Caco-2 (cell line): ENCODE measurements at regions not wholly inside any gene's neighbourhood (a gene's known extent, or its start where the extent isn't known, plus 50 kb on each side); places are given as distances from the start of the nearest gene placed in this dataset.

ENCODE experiments used
- BruUV-seq: library from RNA; stranded (reverse); fragments of 400-500 nt; replicated peaks from 2 replicates; lab custom pipeline; 2021; lab: Mats Ljungman, UMichigan
- CTCF ChIA-PET: fragments of 300-600 bp; sonication (Branson Sonifier 250); formaldehyde crosslinking; loops from one replicate; lab custom pipeline; 2022; ENCODE audit warnings: antibody characterized with exemption; lab: Charles Lee
- POLR2A ChIA-PET: fragments of 300-600 bp; sonication (Branson Sonifier 250); formaldehyde crosslinking; loops from one replicate; lab custom pipeline; 2022; ENCODE audit warnings: antibody characterized with exemption; lab: Charles Lee
- DNase-seq, 2 experiments: peaks; one replicate each; pipeline versions ENCODE4 v3.0.0 to v3.0.0-alpha.2; 2020 to 2022
- H3K27me3 ChIP-seq: replicated peaks from 2 replicates; pipeline ENCODE4 v1.6.0; 2011; ENCODE audit warnings: low read length; ENCODE audit not compliant: control insufficient read depth, insufficient read depth
- H3K36me3 ChIP-seq: 2 replicates; pipeline ENCODE4 v1.5.1; 2011; ENCODE audit warnings: low read length; ENCODE audit not compliant: control insufficient read depth, insufficient read depth
- H3K4me1 ChIP-seq: fragments of 250-450 bp; sonication (Bioruptor Pico); 2 replicates; pipeline ENCODE4 v1.5.1; 2020; ENCODE audit warnings: mild to moderate bottlenecking
- H3K4me3 ChIP-seq: 2 replicates; pipeline ENCODE4 v1.5.1; 2011; ENCODE audit warnings: low read depth, mild to moderate bottlenecking, control low read depth, low read length
- H3K9me3 ChIP-seq: fragments of 250-450 bp; sonication (Bioruptor Pico); 2 replicates; pipeline ENCODE4 v1.5.1; 2020; ENCODE audit warnings: mild to moderate bottlenecking, moderate library complexity
- H3K27ac Mint-ChIP-seq: one replicate; pipeline ENCODE4 v1.8.0; 2022; ENCODE audit warnings: mixed read lengths; ENCODE audit not compliant: unreplicated experiment
- H3K27me3 Mint-ChIP-seq: one replicate; pipeline ENCODE4 v1.8.0; 2022; ENCODE audit warnings: mixed read lengths; ENCODE audit not compliant: insufficient read depth, unreplicated experiment
- H3K36me3 Mint-ChIP-seq: one replicate; pipeline ENCODE4 v1.8.0; 2022; ENCODE audit warnings: mild to moderate bottlenecking, mixed read lengths; ENCODE audit not compliant: insufficient read depth, unreplicated experiment
- H3K4me1 Mint-ChIP-seq: one replicate; pipeline ENCODE4 v1.8.0; 2022; ENCODE audit warnings: low read depth, mixed read lengths; ENCODE audit not compliant: unreplicated experiment
- H3K4me3 Mint-ChIP-seq: one replicate; pipeline ENCODE4 v1.8.0; 2022; ENCODE audit warnings: mild to moderate bottlenecking, moderate library complexity, mixed read lengths; ENCODE audit not compliant: unreplicated experiment
- H3K9me3 Mint-ChIP-seq: one replicate; pipeline ENCODE4 v1.8.0; 2022; ENCODE audit warnings: mixed read lengths; ENCODE audit not compliant: unreplicated experiment
- intact Hi-C: fragments of 100-400 bp; cut with micrococcal nuclease; formaldehyde crosslinking; loops from one replicate; pipeline ENCODE4 v1.10.0; 2022; ENCODE audit not compliant: unreplicated experiment
- TF ChIP-seq, protein P1 (sequence below), 2 experiments: fragments of 200-600 bp in 1 of 2; IDR thresholded peaks; 1 replicate in 1 of 2; 2 replicates in 1 of 2; pipeline versions ENCODE4 v1.5.1 to v1.8.0; 2011 to 2022; ENCODE audit warnings: antibody characterized with exemption in 1 of 2, control low read depth in 1 of 2, inconsistent platforms in 1 of 2, low read depth in 1 of 2, low read length in 1 of 2, mild to moderate bottlenecking in 1 of 2, moderate library complexity in 1 of 2; ENCODE audit not compliant: insufficient read depth in 1 of 2, severe bottlenecking in 1 of 2, unreplicated experiment in 1 of 2

DNA sequence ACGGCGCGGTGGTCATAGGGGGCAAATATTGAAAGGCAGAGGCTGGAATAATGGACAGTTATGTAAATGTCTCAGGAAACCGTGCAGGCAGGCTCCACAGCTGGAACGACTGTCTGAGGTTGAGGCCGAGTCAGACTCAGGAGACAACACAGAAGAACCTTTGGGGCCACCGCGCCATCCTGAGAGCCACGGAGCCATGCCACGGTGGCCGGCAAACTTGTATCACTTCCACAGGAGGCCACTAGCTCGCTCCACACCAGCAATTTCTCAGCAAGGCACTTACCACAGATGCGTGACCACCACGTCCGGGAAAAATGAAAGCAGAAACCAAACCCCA lies 156.7 kb upstream of the SALL3 start:
- H3K27me3 Mint-ChIP-seq, result no peaks in the 10 kb centered on the region
- TF ChIP-seq, protein P1, sequence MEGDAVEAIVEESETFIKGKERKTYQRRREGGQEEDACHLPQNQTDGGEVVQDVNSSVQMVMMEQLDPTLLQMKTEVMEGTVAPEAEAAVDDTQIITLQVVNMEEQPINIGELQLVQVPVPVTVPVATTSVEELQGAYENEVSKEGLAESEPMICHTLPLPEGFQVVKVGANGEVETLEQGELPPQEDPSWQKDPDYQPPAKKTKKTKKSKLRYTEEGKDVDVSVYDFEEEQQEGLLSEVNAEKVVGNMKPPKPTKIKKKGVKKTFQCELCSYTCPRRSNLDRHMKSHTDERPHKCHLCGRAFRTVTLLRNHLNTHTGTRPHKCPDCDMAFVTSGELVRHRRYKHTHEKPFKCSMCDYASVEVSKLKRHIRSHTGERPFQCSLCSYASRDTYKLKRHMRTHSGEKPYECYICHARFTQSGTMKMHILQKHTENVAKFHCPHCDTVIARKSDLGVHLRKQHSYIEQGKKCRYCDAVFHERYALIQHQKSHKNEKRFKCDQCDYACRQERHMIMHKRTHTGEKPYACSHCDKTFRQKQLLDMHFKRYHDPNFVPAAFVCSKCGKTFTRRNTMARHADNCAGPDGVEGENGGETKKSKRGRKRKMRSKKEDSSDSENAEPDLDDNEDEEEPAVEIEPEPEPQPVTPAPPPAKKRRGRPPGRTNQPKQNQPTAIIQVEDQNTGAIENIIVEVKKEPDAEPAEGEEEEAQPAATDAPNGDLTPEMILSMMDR (IDR thresholded peaks at IDR 0.05; ENCODE audit: insufficient read depth in 1 of 2, low read depth in 1 of 2, low read length in 1 of 2, severe bottlenecking in 1 of 2, unreplicated experiment in 1 of 2), result no peak
- H3K4me1 Mint-ChIP-seq, result no peaks in the 10 kb centered on the region

GRCh38 chr18:78825168-78825567 lies 154.4 kb upstream of the SALL3 start:
- Histone ChIP-seq H3K4me3 (no peak overlapping the region), H3K36me3 (no peaks in the 10 kb centered on the region), H3K9me3 (no peaks in the 10 kb centered on the region), H3K27me3 (no peaks in the 10 kb centered on the region), H3K4me1 (no peaks in the 10 kb centered on the region)
- Mint-ChIP-seq H3K9me3 (no peaks in the 10 kb centered on the region), H3K4me3 (no peak overlapping the region), H3K4me1 (no peaks in the 10 kb centered on the region), H3K36me3 (no peaks in the 10 kb centered on the region), H3K27ac (no peak overlapping the region), H3K27me3 (no peaks in the 10 kb centered on the region)
- TF ChIP-seq, protein P1 (IDR thresholded peaks at IDR 0.05; ENCODE audit: insufficient read depth in 1 of 2, low read depth in 1 of 2, low read length in 1 of 2, severe bottlenecking in 1 of 2, unreplicated experiment in 1 of 2), result no peak
- ChIA-PET CTCF (no interaction called here), POLR2A (no interaction called here)
- intact Hi-C loops, result no loop called here
- no TSS peak for BruUV-seq
- DNase-seq, result no peak

More for the DNA sequence above, 156.7 kb upstream of the SALL3 start:
- Mint-ChIP-seq H3K27ac (no peak overlapping the region), H3K36me3 (no peaks in the 10 kb centered on the region), H3K4me3 (no peak overlapping the region), H3K9me3 (no peaks in the 10 kb centered on the region)
- H3K36me3 ChIP-seq, result no peaks in the 10 kb centered on the region
- BruUV-seq, result no TSS peak
- H3K27me3 ChIP-seq, result no peaks in the 10 kb centered on the region
- no peak for DNase-seq
- H3K4me1 ChIP-seq, result no peaks in the 10 kb centered on the region
- CTCF ChIA-PET, result no interaction called here
- POLR2A ChIA-PET, result no interaction called here
- no peaks in the 10 kb centered on the region for H3K9me3 ChIP-seq
- intact Hi-C loops, result no loop called here
- no peak overlapping the region for H3K4me3 ChIP-seq

- Mint-ChIP-seq H3K27me3 (no peaks in the 10 kb centered on the region), H3K4me3 (no peak overlapping the region), H3K27ac (no peak overlapping the region), H3K36me3 (no peaks in the 10 kb centered on the region), H3K4me1 (no peaks in the 10 kb centered on the region), H3K9me3 (no peaks in the 10 kb centered on the region)
- no peaks in the 10 kb centered on the region for H3K27me3 ChIP-seq
- ChIA-PET POLR2A (no interaction called here), CTCF (no interaction called here)
- no peak overlapping the region for H3K4me3 ChIP-seq
- no peaks in the 10 kb centered on the region for H3K36me3 ChIP-seq
- no TSS peak for BruUV-seq
- intact Hi-C loops, result no loop called here
- DNase-seq, result no peak
- TF ChIP-seq, protein P1 (IDR thresholded peaks at IDR 0.05; ENCODE audit: insufficient read depth in 1 of 2, low read depth in 1 of 2, low read length in 1 of 2, severe bottlenecking in 1 of 2, unreplicated experiment in 1 of 2), result no peak
- H3K9me3 ChIP-seq, result no peaks in the 10 kb centered on the region
- H3K4me1 ChIP-seq, result no peaks in the 10 kb centered on the region
These were observed 153.0 kb upstream of the SALL3 start for GRCh38 chr18:78826631-78827030.
